Lower leg skin (tissue), 3 donors: ENCODE measurements at regions not wholly inside any gene's neighbourhood (a gene's known extent, or its start where the extent isn't known, plus 50 kb on each side); places are given as distances from the start of the nearest gene placed in this dataset.

Experiments used
- CTCF ChIP-seq, 3 donors: fragments of 450-650 bp; IDR thresholded peaks; one replicate each; pipeline ENCODE4 v1.5.1; 2016; ENCODE audit warnings: antibody characterized with exemption in 3 of 3, mild to moderate bottlenecking in 3 of 3, moderate library complexity in 2 of 3
- POLR2A ChIP-seq, 2 donors: fragments of 450-650 bp; IDR thresholded peaks; one replicate each; pipeline ENCODE4 v1.6.1; 2016 to 2017; ENCODE audit warnings: antibody characterized with exemption in 2 of 2, mild to moderate bottlenecking in 1 of 2, moderate library complexity in 1 of 2

- TF ChIP-seq CTCF (IDR thresholded peaks at IDR 0.05) = no peak
- no peak for TF ChIP-seq POLR2A (IDR thresholded peaks at IDR 0.05)
These were observed 112.7 kb downstream of the NCOR2 start for GRCh38 chr12:124454735-124455134.
